Spleen (tissue), 11 donors: ENCODE measurements at regions not wholly inside any gene's neighbourhood (a gene's known extent, or its start where the extent isn't known, plus 50 kb on each side); places are given as distances from the start of the nearest gene placed in this dataset.
"Not testable (repeated sequence)": the region's sequence is repeated elsewhere in the genome, so short reads cannot be mapped to it uniquely, and the experiment has no call there.

Experiments
- DNase-seq: peaks from one replicate; pipeline ENCODE4 v3.0.0-alpha.2; 2020
- H3K27ac ChIP-seq, 8 donors: fragments of 200-600 bp; sonication (generic) in 7 of 8; 1 replicate in 4 of 8; 2 replicates in 4 of 8; pipeline versions ENCODE4 v1.5.0 to v1.8.0; 2016 to 2021; ENCODE audit warnings: inconsistent platforms in 4 of 8, mild to moderate bottlenecking in 4 of 8, moderate library complexity in 1 of 8
- H3K27me3 ChIP-seq, 7 donors: fragments of 200-600 bp; sonication (generic) in 6 of 7; replicated peaks in 1 of 7; 1 replicate in 4 of 7; 2 replicates in 3 of 7; pipeline versions ENCODE4 v1.5.0 to v1.8.0; 2016 to 2021; ENCODE audit warnings: inconsistent platforms in 3 of 7, mild to moderate bottlenecking in 1 of 7
- H3K36me3 ChIP-seq, 6 donors: fragments of 200-600 bp; sonication (generic) in 5 of 6; 1 replicate in 4 of 6; 2 replicates in 2 of 6; pipeline versions ENCODE4 v1.5.0 to v1.8.0; 2016 to 2021; ENCODE audit warnings: inconsistent platforms in 2 of 6
- H3K4me1 ChIP-seq, 6 donors: fragments of 200-600 bp; sonication (generic) in 5 of 6; 1 replicate in 3 of 6; 2 replicates in 3 of 6; pipeline versions ENCODE4 v1.5.0 to v1.8.0; 2016 to 2021; ENCODE audit warnings: inconsistent platforms in 3 of 6
- H3K4me3 ChIP-seq, 8 donors: fragments of 200-600 bp; sonication (generic) in 7 of 8; 1 replicate in 4 of 8; 2 replicates in 4 of 8; pipeline versions ENCODE4 v1.5.0 to v1.8.0; 2016 to 2021; ENCODE audit warnings: inconsistent platforms in 4 of 8, mild to moderate bottlenecking in 4 of 8, moderate library complexity in 2 of 8
- H3K9me3 ChIP-seq, 8 donors: fragments of 200-600 bp; sonication (generic) in 7 of 8; 1 replicate in 4 of 8; 2 replicates in 4 of 8; pipeline versions ENCODE4 v1.5.0 to v1.8.0; 2016 to 2021; ENCODE audit warnings: inconsistent platforms in 4 of 8
- CTCF ChIP-seq, 11 experiments: fragments of 200-600 bp in 7 of 11; fragments of 450-650 bp in 4 of 11; sonication (generic) in 4 of 11; IDR thresholded peaks in 8 of 11; conservative IDR thresholded peaks in 3 of 11; 1 replicate in 7 of 11; 2 replicates in 4 of 11; pipeline versions ENCODE4 v1.4.0 to v1.8.0; 2016 to 2021; ENCODE audit warnings: antibody characterized with exemption in 11 of 11, inconsistent platforms in 4 of 11, mild to moderate bottlenecking in 1 of 11
- POLR2A ChIP-seq, 3 donors: fragments of 450-650 bp; IDR thresholded peaks; one replicate each; pipeline ENCODE4 v1.5.1; 2017; ENCODE audit warnings: antibody characterized with exemption in 3 of 3, mild to moderate bottlenecking in 1 of 3
- POLR2AphosphoS5 ChIP-seq, 3 donors: sonication (generic); formaldehyde crosslinking; IDR thresholded peaks; one replicate each; pipeline ENCODE4 v1.5.1; 2017; ENCODE audit warnings: antibody characterized with exemption in 3 of 3
- WGBS, 5 donors: extraction: QIAGEN DNeasy Blood & Tissue Kit in 3 of 5; methylation state at CpG; one replicate each; pipeline versions ENCODE4 v1.1.5 to v1.1.7; 2013 to 2018; 5-methylcytosine and 5-hydroxymethylcytosine counted together
- intact Hi-C: fragments of 100-400 bp; cut with DNase I; formaldehyde crosslinking; loops from one replicate; pipeline ENCODE4 v1.15.0; 2023; ENCODE audit warnings: low total_unique reads
- donor health status: healthy with polysubstance abuse.
- donor health status: DM: no; HTN: no; CAD: no; lungs with moderate emphysema.
- donor health status: DM: no; HTN: no; CAD: no.
- donor health status: Bipolar disorder and iron deficiency.
- donor health status: healthy.
- donor health status: DM: no; HTN: no; CAD: no.
- donor health status: DM: yes; HTN: yes; CAD: no.

- no peaks in the 10 kb centered on the region for H3K36me3 ChIP-seq
- 57 to 76% (median 66%) methylated on average over 2 of the region's 2 CpGs for WGBS, 5 donors
These were observed 279.6 kb upstream of the GRAMD2B start for GRCh38 chr5:126143622-126144021.

GRCh38 chr5:126150319-126150718 is 272.9 kb upstream of the GRAMD2B start:
- intact Hi-C loops, DNase-seq, H3K4me1 ChIP-seq, H3K27ac ChIP-seq, H3K36me3 ChIP-seq, H3K4me3 ChIP-seq, H3K9me3 ChIP-seq, H3K27me3 ChIP-seq: not testable (repeated sequence)
- WGBS, 5 donors, result 67 to 91% (median 91%) methylated on average over 2 to 3 of the region's 3 CpGs

More at GRCh38 chr5:126143622-126144021, 279.6 kb upstream of the GRAMD2B start:
- H3K27ac ChIP-seq, result no peak overlapping the region
- H3K9me3 ChIP-seq, result no peaks in the 10 kb centered on the region
- TF ChIP-seq CTCF (IDR thresholded peaks at IDR 0.05 in 8 of 11, conservative IDR thresholded peaks at IDR 0.05 in 3 of 11) (no peak), POLR2AphosphoS5 (IDR thresholded peaks at IDR 0.05) (no peak), POLR2A (IDR thresholded peaks at IDR 0.05) (no peak)
- no peak for DNase-seq
- no peaks in the 10 kb centered on the region for H3K27me3 ChIP-seq
- intact Hi-C loops, result no loop called here
- H3K4me3 ChIP-seq, result no peak overlapping the region
- H3K4me1 ChIP-seq, result no peaks in the 10 kb centered on the region

GRCh38 chr5:126155298-126155697 is 267.9 kb upstream of the GRAMD2B start:
- H3K27ac ChIP-seq, H3K4me1 ChIP-seq, H3K36me3 ChIP-seq, intact Hi-C loops, H3K4me3 ChIP-seq, H3K27me3 ChIP-seq, DNase-seq: not testable (repeated sequence)
- WGBS, 5 donors, result 86 to 93% (median 91%) methylated on average over 12 of the region's 12 CpGs
- H3K9me3 ChIP-seq, result peaks cover 0 to 43% (median 31%) of the 10 kb centered on the region in 8 donors

GRCh38 chr5:126166368-126166767 is 256.8 kb upstream of the GRAMD2B start:
- Histone ChIP-seq H3K36me3 (no peaks in the 10 kb centered on the region), H3K4me1 (no peaks in the 10 kb centered on the region), H3K27me3 (no peaks in the 10 kb centered on the region), H3K9me3 (peaks cover 12 to 47% (median 38%) of the 10 kb centered on the region in 8 donors), H3K27ac (no peak overlapping the region), H3K4me3 (no peak overlapping the region)
- TF ChIP-seq CTCF (IDR thresholded peaks at IDR 0.05 in 8 of 11, conservative IDR thresholded peaks at IDR 0.05 in 3 of 11) (no peak), POLR2A (IDR thresholded peaks at IDR 0.05) (no peak), POLR2AphosphoS5 (IDR thresholded peaks at IDR 0.05) (no peak)
- intact Hi-C loops, result no loop called here
- WGBS, 5 donors, result 90 to 97% (median 93%) methylated on average over 1 of the region's 1 CpG
- no peak for DNase-seq

GRCh38 chr5:126168785-126169184 is 254.4 kb upstream of the GRAMD2B start:
- H3K27me3 ChIP-seq, result no peaks in the 10 kb centered on the region
- no peak overlapping the region for H3K4me3 ChIP-seq
- H3K4me1 ChIP-seq, result no peaks in the 10 kb centered on the region
- intact Hi-C loops, result no loop called here
- no peak overlapping the region for H3K27ac ChIP-seq
- 83 to 93% (median 84%) methylated on average over 1 of the region's 1 CpG for WGBS, 5 donors
- TF ChIP-seq POLR2AphosphoS5 (IDR thresholded peaks at IDR 0.05), result no peak
- TF ChIP-seq CTCF (IDR thresholded peaks at IDR 0.05 in 8 of 11, conservative IDR thresholded peaks at IDR 0.05 in 3 of 11), result no peak
- TF ChIP-seq POLR2A (IDR thresholded peaks at IDR 0.05), result no peak
- H3K9me3 ChIP-seq, result peaks cover 12 to 60% (median 38%) of the 10 kb centered on the region in 8 donors
- no peaks in the 10 kb centered on the region for H3K36me3 ChIP-seq
- DNase-seq, result no peak
